GM18519 (cell line): ENCODE measurements at regions not wholly inside any gene's neighbourhood (a gene's known extent, or its start where the extent isn't known, plus 50 kb on each side); places are given as distances from the start of the nearest gene placed in this dataset.

Source experiments
- ATAC-seq: cut with Tn5 transposase; IDR thresholded peaks from one replicate; pipeline ENCODE4 v1.9.1; 2021; ENCODE audit warnings: mild to moderate bottlenecking, moderate library complexity; ENCODE audit not compliant: unreplicated experiment, low FRiP score

DNA sequence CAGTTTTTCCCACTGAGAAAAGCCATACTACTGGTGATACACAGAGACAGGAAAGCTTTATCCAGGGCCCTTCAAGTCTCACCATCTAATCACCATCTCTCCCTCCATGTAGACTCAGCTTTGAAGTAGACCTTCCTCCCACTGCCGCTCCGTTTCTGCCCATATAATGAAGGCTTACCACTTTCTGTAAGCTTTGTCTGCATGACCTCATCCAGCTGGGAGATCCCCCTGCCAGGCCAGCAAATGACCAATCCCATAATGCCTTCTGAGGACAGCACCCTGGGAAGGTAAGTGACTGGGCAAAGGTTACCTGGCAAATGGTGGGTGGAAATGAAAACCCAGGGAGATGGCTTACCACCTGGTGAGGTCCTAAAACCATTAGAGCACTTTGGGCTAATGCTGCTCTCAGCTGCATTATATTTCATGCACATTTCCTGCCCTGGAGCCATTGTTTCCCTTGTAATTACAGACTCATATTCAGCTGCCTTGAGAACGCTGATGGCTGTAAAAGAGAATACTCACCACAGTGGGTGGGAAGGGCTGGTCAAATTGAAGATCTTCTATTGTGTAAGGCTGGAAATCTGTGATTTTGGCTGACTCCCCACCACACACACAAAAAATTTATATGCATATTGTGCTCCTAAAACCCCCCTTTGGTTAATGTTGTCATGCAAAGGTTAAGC lies 350.7 kb upstream of the SYT4 start:
- ATAC-seq, result no peak

GRCh38 chr18:43634994-43635393 lies 357.7 kb upstream of the SYT4 start:
- no peak for ATAC-seq

- ATAC-seq, result no peak
Observed at GRCh38 chr18:43635397-43635796, 358.1 kb upstream of the SYT4 start.

DNA sequence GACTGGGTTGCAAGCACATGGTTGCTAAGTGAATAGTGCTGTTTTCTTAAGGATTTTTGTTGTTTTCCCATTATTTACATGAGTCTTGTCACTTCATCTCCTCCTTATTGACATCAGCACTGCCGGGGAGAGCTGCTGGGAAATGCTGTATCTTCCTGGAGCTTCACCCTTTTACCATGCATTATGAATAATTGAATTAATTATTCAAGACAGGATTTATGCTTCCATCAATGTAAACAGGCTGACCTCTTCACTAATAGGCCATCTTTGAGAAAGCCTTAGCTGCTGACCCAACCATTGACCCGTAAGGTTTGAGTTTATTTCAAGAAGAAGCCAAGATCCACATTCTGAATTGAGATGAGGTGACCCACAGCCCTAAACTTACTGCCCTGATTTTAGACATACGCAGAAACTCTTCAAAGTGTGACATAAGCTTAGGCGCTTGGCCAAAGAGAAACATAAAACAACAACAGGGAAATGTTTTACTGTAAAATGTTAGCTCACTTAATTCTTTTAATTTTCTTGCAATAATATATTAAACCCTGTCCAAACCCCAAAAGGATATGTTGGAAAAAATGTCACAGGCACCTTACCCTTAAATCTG lies 365.5 kb upstream of the SYT4 start:
- ATAC-seq, result no peak

DNA sequence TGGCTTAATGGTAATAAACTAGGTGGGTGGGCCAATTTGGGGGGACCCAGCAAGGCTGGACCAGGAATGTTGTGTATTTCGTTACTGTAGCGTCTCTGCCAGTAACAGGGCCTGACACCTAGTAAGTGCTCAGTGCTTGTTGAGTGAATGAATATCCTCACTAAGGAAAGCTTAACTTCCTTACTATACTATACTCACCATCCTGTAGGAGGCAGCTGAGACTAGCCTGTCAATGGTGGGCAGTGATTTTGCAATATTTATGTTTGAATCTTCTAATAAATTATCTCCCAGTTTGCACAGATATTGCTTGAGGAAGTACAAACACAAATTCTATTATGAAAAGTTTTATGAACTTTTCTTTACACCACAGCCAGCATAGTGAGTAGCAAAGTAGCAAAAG lies 370.7 kb upstream of the SYT4 start:
- ATAC-seq, result no peak

GRCh38 chr18:43649649-43650357 lies 372.5 kb upstream of the SYT4 start:
- ATAC-seq, result no peak

DNA sequence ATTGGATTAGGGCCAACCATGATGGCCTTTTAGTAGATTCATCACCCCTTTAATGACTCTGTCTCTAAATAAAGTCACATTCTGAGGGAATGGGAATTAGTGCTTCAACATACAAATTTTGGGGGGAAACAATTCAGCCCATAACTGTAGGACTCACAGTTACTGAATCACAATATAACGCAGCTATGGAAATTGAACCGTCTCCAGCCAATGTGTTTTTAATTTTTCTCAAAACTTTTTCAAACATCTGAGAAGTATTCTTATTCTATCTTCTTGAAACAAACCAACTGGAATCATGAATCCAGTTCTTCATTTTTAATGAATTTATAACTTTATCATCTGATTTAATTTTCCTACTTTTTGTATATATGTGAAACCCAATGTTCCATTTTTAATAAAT lies 373.1 kb upstream of the SYT4 start:
- ATAC-seq, result no peak

GRCh38 chr18:43651057-43651456 lies 373.8 kb upstream of the SYT4 start:
- ATAC-seq, result no peak

- no peak for ATAC-seq
Observed at GRCh38 chr18:43656547-43656946, 379.3 kb upstream of the SYT4 start.

DNA sequence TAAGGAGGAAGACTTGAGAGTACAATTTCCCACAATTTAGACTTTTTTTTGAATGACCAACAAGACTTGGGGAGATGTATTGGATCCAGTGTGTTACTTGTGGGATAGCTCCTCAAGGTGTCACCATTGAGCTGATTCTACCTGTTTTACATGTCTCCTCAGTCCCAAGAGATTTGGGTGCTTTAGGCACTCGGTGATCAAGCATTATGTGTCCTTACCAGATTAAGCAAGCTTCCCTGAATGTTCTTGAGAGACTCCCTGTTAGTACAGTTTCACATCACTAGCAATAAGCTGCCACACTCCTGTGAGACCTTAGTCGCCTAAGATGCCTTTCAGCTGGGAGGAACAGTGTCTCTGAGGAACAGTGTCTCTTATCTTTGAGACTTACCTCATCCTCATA lies 384.3 kb upstream of the SYT4 start:
- peak; percentile 78 for ATAC-seq

DNA sequence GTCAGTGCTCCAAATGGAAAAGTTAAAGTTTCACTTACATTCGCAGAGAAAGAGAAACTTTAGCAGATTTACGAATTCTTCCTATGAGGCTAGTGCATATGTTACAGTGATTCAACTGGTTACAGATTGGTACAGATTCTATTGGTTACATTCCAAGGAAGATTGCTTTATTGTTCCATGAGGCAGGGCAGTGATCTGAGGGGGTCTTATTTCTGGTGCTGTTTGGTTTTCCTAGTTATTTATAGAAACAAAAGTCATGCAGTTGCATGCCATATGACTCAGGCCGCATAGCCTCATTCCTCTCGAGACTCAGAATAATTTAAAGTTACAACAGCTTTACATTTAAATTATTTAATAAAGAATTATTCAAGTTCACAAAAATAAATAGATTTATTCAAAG lies 385.4 kb upstream of the SYT4 start:
- ATAC-seq, result no peak

DNA sequence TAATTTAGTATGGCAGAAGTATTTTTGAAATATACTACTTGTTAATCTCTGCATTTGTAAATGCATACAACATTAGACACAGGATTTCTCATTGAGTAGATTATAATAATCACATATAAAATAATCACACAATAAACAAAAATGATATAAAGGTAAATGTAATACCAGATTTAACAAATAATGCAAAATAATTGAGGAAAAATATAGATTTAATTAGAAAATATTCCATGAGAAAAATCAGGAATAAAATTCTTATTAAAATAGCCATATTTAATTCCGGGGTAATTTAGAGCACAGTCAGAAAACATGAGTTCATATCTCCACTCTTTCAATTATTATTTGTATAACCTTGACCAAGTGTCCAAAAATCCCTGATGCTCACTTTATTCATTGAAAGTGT lies 385.9 kb upstream of the SYT4 start:
- ATAC-seq, result no peak

- ATAC-seq, result no peak
Observed at GRCh38 chr18:43664487-43665008, 387.3 kb upstream of the SYT4 start.

- ATAC-seq, result no peak
Observed at GRCh38 chr18:43665105-43665788, 388.0 kb upstream of the SYT4 start.

DNA sequence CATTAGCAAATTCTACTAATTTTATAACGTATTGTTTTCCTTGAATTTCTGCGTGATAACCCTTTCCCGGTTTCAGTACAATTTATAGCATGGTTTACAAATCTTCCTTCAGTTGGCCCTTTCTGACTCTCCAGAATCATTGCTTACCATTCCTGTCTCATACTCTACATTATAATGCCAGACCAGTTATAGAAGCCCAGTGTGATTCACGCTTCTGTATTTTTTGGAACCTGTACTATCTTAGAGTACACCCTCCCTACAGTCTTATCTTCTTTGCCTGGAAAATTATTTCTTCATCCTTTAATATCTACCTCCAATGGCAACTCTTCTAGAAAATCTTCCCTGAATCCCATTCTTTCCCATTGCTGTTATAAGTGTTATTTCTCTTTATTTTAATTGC lies 391.6 kb upstream of the SYT4 start:
- ATAC-seq, result no peak

DNA sequence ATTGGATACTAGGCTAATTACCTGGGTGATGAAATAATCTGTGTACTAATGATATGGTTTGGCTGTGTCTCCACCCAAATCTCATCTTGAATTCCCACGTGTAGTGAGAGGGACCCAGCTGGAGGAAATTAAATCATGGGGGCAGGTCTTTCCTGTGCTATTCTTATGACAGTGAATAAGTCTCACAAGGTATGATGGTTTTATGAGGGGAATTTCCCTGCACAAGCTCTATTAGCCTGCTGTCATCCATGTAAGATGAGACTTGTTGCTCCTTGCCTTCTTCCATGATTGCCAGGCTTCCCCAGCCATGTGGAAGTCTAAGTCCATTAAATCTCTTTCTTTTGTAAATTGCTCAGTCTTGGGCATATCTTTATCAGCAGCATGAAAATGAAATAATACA lies 394.1 kb upstream of the SYT4 start:
- ATAC-seq, result no peak

GRCh38 chr18:43680096-43680495 lies 402.8 kb upstream of the SYT4 start:
- ATAC-seq, result no peak

DNA sequence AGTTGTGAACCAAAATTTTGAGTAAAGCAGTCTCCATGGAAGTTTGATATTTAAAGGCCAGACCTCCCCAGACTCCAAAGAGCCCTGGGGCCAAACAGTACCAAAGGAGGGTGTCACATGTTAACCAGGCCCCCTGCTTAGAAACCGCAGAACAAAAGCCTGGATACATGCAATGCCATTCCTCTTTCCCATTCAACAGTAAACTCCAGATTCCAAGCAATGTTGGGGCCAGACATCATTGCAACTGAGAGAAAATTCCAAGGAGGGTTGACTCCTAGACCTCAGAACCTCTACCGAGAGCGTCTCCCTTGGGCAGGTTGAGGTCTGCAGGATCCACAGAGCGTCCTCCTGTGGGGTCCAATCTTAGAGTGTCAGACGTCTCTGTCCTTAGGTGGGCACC lies 404.4 kb upstream of the SYT4 start:
- no peak for ATAC-seq

DNA sequence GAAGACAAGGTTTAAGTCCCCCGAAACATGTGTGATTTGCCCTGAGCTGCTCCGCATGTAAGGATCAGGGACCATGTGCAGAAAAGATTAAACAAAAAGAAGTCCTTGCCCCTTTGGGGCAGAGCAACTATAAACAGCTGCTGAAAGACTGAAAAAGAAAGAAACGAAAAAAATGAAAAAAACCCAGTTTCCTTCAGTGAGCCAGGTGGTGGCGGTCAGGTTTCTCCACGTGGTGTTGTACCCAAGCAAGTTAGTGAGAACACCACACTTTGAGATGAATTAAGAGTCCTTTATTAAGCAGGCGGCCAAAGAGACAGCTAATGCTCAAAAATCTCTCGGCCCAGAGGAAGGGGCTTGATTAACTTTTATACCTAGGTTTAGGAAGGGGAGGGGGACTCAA lies 404.9 kb upstream of the SYT4 start:
- ATAC-seq, result no peak

DNA sequence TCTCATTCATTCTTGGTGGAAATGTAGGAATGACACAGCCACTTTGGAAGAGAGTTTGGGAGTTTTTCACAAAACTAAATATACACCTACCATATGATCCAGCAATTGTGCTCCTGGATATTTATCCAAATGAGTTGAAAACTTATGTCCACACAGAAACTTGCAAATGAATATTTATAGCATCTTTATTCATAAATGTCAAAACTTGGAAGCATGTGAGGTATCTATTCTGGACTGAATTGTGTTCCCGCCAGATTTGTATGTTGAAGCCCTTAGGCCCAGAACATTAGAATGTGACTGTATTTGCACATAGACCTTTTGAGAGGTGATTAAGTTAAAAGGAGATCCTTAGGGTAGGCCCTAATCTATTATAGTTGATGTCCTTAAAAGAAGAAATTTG lies 409.4 kb upstream of the SYT4 start:
- no peak for ATAC-seq

DNA sequence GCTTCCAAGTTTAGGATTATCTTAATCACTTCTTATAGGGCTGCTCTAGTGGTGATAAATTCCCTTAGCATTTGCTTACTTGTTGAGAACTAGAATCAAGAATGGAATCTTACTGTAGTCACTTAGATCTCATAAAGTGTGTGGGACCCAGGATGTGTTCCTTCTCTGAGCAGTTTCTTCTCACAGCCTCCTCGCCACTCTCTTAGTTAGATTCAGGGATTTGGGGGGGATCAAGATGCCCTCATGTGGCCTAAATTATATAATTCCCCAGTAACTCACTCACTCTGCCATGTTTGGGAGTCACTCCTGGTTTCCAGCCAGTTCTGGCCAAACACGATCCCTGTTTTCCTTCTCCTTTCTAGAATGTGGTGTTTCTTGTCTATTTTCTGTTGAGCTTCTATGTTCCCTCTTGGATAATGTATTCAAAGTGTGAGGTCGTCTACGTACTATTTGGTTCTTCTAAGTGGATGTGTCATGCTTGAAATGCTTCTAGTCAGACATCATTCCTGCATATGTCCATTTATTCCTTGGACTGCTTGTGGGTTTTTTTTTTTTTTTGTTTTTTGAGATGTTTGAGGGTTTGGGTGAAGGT lies 414.9 kb upstream of the SYT4 start:
- ATAC-seq, result no peak
